Stimulated activated CD4-positive, alpha-beta T cell treated with anti-CD3 and anti-CD28 coated beads, Interleukin-1b, Interleukin-23, amount 100 ng/mL, for 1 hour (primary cell): ENCODE measurements at regions not wholly inside any gene's neighbourhood (a gene's known extent, or its start where the extent isn't known, plus 50 kb on each side); places are given as distances from the start of the nearest gene placed in this dataset.

Experiments
- DNase-seq, 2 donors: peaks; one replicate each; pipeline ENCODE4 v3.0.0-alpha.2; 2020; ENCODE audit warnings: low read depth in 2 of 2

- no peak for DNase-seq
These were observed 70.3 kb upstream of the SGCD start for GRCh38 chr5:156256642-156257041.

GRCh38 chr5:156258934-156259333 lies 68.0 kb upstream of the SGCD start:
- no peak for DNase-seq

GRCh38 chr5:156259618-156260017 lies 67.3 kb upstream of the SGCD start:
- no peak for DNase-seq

- DNase-seq, result no peak
These were observed 65.6 kb upstream of the SGCD start for GRCh38 chr5:156261275-156261939.

GRCh38 chr5:156271569-156271968 lies 55.4 kb upstream of the SGCD start:
- DNase-seq, result no peak

- no peak for DNase-seq
These were observed 54.8 kb upstream of the SGCD start for GRCh38 chr5:156272139-156272538.

GRCh38 chr5:156273325-156273724 lies 53.6 kb upstream of the SGCD start:
- DNase-seq, result no peak

GRCh38 chr5:156274453-156274852 lies 52.5 kb upstream of the SGCD start:
- DNase-seq, result no peak
